Esophagus muscularis mucosa (tissue), 4 donors: ENCODE measurements at regions not wholly inside any gene's neighbourhood (a gene's known extent, or its start where the extent isn't known, plus 50 kb on each side); places are given as distances from the start of the nearest gene placed in this dataset.

Source experiments
- DNase-seq: peaks from one replicate; pipeline ENCODE4 v3.0.0-alpha.2; 2017; ENCODE audit errors: extremely low spot score
- H3K27ac ChIP-seq, 4 donors: fragments of 200-600 bp; sonication (generic); replicated peaks in 1 of 4; 1 replicate in 3 of 4; 2 replicates in 1 of 4; pipeline ENCODE4 v1.5.1; 2016 to 2019; ENCODE audit warnings: mild to moderate bottlenecking in 1 of 4
- H3K27me3 ChIP-seq, 4 donors: fragments of 200-600 bp; sonication (generic); one replicate each; pipeline versions ENCODE4 v1.5.1 to v1.6.0; 2016 to 2019
- H3K36me3 ChIP-seq, 4 donors: fragments of 200-600 bp; sonication (generic); one replicate each; pipeline ENCODE4 v1.5.1; 2016 to 2019
- H3K4me1 ChIP-seq, 4 donors: fragments of 200-600 bp; sonication (generic); one replicate each; pipeline ENCODE4 v1.5.1; 2016 to 2019
- H3K4me3 ChIP-seq, 4 donors: fragments of 200-600 bp; sonication (generic); 1 replicate in 2 of 4; 2 replicates in 2 of 4; pipeline ENCODE4 v1.5.1; 2016 to 2019; ENCODE audit warnings: mild to moderate bottlenecking in 4 of 4, moderate library complexity in 1 of 4
- H3K9me3 ChIP-seq, 4 donors: fragments of 200-600 bp; sonication (generic); 1 replicate in 3 of 4; 2 replicates in 1 of 4; pipeline ENCODE4 v1.5.1; 2016 to 2019
- EP300 ChIP-seq: sonication (generic); formaldehyde crosslinking; IDR thresholded peaks from one replicate; pipeline ENCODE4 v1.6.1; 2017; ENCODE audit warnings: antibody characterized with exemption
- POLR2A ChIP-seq: fragments of 450-650 bp; IDR thresholded peaks from one replicate; pipeline ENCODE4 v1.6.1; 2017; ENCODE audit warnings: antibody characterized with exemption, moderate library complexity, mild to moderate bottlenecking, low read depth
- POLR2AphosphoS5 ChIP-seq, 2 donors: sonication (generic); formaldehyde crosslinking; IDR thresholded peaks; one replicate each; pipeline ENCODE4 v1.6.1; 2017; ENCODE audit warnings: antibody characterized with exemption in 2 of 2
- WGBS: methylation state at CpG from one replicate; pipeline ENCODE4 v1.1.5; 2018; 5-methylcytosine and 5-hydroxymethylcytosine counted together
- intact Hi-C: fragments of 100-400 bp; cut with DNase I; formaldehyde crosslinking; loops from one replicate; pipeline ENCODE4 v1.15.1; 2023
- TF ChIP-seq, protein P1 (sequence below), 3 experiments: fragments of 200-600 bp in 2 of 3; fragments of 450-650 bp in 1 of 3; sonication (generic) in 2 of 3; IDR thresholded peaks; one replicate each; pipeline ENCODE4 v1.5.1; 2017 to 2019; ENCODE audit warnings: antibody characterized with exemption in 3 of 3, mild to moderate bottlenecking in 2 of 3, moderate library complexity in 1 of 3

DNA sequence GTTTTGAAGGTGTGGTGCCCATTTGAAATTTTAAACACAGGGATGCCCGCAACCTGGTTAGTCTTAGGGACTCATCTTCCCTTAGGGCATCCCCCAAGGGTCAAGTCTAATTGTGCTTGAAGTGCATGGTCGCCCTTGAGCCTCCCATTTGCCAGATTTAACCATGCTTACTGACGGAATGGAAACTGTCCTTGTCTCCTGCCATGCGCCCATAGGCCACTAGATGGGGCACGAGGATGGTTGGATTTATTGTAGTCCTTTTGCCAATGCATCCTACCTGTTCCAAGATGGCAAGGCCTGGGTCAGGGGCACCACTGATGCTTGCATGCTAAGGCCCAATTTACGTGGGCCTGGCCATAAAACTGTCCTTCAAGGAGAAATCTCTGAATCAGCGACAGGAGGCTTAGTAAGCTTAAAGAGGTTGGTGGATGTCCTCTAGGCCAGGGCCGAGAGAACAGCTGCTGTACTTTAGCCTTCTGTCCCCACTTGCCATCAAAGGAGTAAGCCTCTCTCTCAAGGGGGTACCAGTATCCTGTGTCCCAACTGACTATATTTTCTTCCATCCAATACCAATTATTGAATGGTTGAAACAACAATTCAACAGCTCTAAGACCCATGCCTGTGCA is 355.4 kb downstream of the OTOL1 start:
- intact Hi-C loops = no loop called here
- no peak overlapping the region for H3K4me3 ChIP-seq
- H3K36me3 ChIP-seq = no peaks in the 10 kb centered on the region
- no peaks in the 10 kb centered on the region for H3K4me1 ChIP-seq
- H3K9me3 ChIP-seq = no peaks in the 10 kb centered on the region
- H3K27ac ChIP-seq = no peak overlapping the region
- 79% methylated on average over 3 of the region's 8 CpGs for WGBS
- no peaks in the 10 kb centered on the region for H3K27me3 ChIP-seq
- TF ChIP-seq EP300 = no peak
- TF ChIP-seq, protein P1, sequence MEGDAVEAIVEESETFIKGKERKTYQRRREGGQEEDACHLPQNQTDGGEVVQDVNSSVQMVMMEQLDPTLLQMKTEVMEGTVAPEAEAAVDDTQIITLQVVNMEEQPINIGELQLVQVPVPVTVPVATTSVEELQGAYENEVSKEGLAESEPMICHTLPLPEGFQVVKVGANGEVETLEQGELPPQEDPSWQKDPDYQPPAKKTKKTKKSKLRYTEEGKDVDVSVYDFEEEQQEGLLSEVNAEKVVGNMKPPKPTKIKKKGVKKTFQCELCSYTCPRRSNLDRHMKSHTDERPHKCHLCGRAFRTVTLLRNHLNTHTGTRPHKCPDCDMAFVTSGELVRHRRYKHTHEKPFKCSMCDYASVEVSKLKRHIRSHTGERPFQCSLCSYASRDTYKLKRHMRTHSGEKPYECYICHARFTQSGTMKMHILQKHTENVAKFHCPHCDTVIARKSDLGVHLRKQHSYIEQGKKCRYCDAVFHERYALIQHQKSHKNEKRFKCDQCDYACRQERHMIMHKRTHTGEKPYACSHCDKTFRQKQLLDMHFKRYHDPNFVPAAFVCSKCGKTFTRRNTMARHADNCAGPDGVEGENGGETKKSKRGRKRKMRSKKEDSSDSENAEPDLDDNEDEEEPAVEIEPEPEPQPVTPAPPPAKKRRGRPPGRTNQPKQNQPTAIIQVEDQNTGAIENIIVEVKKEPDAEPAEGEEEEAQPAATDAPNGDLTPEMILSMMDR (IDR thresholded peaks at IDR 0.05) = peak; percentile 44 to 79 (median 48)
- no peak for DNase-seq

DNA sequence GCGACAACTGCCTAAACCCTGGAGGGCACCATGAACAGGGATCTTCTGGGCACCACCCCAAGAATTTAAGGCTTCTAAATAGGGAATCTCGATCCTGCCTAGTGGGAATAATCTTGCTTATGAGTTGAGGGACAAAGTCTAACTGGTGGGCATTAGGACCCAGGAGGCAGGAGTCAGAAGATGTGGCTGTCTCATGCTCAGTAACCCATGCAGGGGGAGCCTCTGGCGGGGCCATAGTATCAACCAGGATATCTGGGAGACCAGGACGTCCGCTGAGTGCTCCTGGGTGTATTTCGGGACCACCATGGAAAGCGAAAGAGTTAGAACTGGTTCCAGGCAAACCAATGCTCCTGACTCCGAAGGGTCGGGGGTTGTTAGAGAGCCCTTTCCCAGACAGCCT is 356.1 kb downstream of the OTOL1 start:
- H3K4me1 ChIP-seq = no peaks in the 10 kb centered on the region

DNA sequence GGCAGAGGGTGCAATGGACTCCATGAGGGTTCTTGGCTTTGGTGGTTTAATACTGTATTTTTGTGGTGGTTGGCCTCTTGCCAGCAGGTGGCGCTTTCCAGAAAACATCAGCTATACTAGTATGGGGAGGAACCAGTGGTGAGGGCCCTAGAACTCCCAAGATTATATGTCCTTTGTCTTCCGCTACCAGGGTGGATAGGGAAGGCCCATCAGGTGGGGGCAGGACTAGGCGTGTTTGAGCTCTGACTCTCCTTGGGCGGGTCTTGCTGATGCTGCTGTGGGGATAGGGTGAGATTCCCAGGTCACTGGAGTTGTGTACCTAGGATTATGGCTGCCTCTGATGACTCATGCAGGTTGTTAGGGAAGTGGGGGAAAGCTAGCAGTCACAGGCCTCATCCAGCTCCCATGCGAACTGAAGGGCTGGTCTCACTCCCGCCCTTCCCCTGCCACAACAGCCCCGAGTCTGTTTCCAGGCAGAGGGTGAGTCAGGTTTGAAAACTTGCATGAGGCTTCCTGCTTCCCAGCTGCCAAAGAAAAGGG is 357.7 kb downstream of the OTOL1 start:
- no peak for DNase-seq
- no peaks in the 10 kb centered on the region for H3K27me3 ChIP-seq
- TF ChIP-seq POLR2AphosphoS5 (IDR thresholded peaks at IDR 0.05) = no peak
- no peaks in the 10 kb centered on the region for H3K36me3 ChIP-seq
- no peaks in the 10 kb centered on the region for H3K4me1 ChIP-seq
- H3K9me3 ChIP-seq = no peaks in the 10 kb centered on the region
- intact Hi-C loops = no loop called here
- H3K4me3 ChIP-seq = no peak overlapping the region
- WGBS = 75% methylated on average over 7 of the region's 7 CpGs
- no peak overlapping the region for H3K27ac ChIP-seq

More for the DNA sequence above, 356.1 kb downstream of the OTOL1 start:
- no peaks in the 10 kb centered on the region for H3K27me3 ChIP-seq
- no peak overlapping the region for H3K4me3 ChIP-seq
- no peaks in the 10 kb centered on the region for H3K36me3 ChIP-seq
- no peak for TF ChIP-seq POLR2AphosphoS5 (IDR thresholded peaks at IDR 0.05)
- TF ChIP-seq POLR2A = no peak
- TF ChIP-seq, protein P1 (IDR thresholded peaks at IDR 0.05) = no peak
- TF ChIP-seq EP300 = no peak
- no peak for DNase-seq
- no peak overlapping the region for H3K27ac ChIP-seq
- H3K9me3 ChIP-seq = no peaks in the 10 kb centered on the region
- intact Hi-C loops = no loop called here
- WGBS = 95% methylated on average over 8 of the region's 9 CpGs

DNA sequence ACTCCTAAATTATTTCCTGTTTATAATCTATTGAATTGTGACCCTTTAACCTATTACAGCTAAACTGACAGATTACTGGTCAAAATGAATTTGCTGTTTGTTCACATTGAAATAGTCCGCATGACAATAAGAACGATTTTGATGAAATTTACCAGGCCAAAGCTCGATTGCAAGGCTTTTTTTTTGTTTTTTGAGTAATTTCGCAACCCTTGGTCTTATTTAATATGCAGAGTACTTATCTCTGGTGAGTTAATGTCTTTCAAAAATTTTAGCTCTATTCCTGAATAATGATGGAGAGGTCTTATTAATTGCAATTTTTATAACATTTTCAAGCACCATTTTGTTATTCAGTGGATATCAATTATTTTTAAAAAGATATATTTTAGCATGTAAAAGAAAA is 362.4 kb downstream of the OTOL1 start:
- Histone ChIP-seq H3K4me3 (no peak overlapping the region), H3K9me3 (no peaks in the 10 kb centered on the region), H3K36me3 (no peaks in the 10 kb centered on the region), H3K4me1 (peaks cover 0 to 7% (median 5%) of the 10 kb centered on the region in 4 donors), H3K27ac (no peak overlapping the region), H3K27me3 (no peaks in the 10 kb centered on the region)
- intact Hi-C loops = no loop called here
- no peak for TF ChIP-seq POLR2AphosphoS5 (IDR thresholded peaks at IDR 0.05)
- no peak for TF ChIP-seq POLR2A
- TF ChIP-seq EP300 = no peak
- TF ChIP-seq, protein P1 (IDR thresholded peaks at IDR 0.05) = no peak
- DNase-seq = no peak
- WGBS = 92% methylated on average over 4 of the region's 4 CpGs

DNA sequence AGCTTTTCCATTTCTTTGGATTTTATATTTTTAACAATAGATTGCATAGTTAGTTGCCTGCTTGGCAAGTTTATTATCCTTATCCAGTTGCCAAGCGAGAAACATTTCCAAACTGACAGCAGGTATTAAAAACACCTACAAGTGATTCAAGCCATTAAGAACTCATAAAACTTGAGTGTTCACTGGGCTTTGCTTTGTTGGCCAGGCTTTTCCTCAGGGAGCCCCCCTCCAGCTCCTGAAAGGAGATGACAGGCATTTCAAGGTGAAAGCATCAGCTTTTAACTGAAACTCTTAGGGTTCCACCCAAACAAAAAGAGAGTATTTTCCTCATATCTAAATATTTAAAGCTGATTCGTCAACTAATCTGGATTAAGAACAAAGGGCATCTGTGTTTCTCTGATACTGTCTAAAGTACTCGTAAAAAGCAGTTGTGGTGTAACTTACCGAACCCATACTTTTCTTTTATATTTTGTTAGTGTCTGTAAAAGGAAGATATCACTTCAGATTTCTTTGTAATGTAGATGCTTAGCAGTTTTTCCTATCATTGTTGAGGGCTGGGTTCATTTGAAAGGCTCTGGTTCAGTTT is 363.4 kb downstream of the OTOL1 start:
- no peaks in the 10 kb centered on the region for H3K36me3 ChIP-seq
- no peaks in the 10 kb centered on the region for H3K27me3 ChIP-seq
- WGBS = 49% methylated on average over 4 of the region's 4 CpGs
- H3K27ac ChIP-seq = no peak overlapping the region
- peaks cover 0 to 7% (median 5%) of the 10 kb centered on the region in 4 donors for H3K4me1 ChIP-seq
- H3K9me3 ChIP-seq = no peaks in the 10 kb centered on the region
- DNase-seq = no peak
- H3K4me3 ChIP-seq = no peak overlapping the region
- intact Hi-C loops = no loop called here
- TF ChIP-seq EP300 (no peak), POLR2A (no peak)
- TF ChIP-seq, protein P1 (IDR thresholded peaks at IDR 0.05) = no peak
